ENCODE measurements at regions not wholly inside any gene's neighbourhood (a gene's known extent, or its start where the extent isn't known, plus 50 kb on each side); places are given as distances from the start of the nearest gene placed in this dataset.
"Not testable (repeated sequence)": the region's sequence is repeated elsewhere in the genome, so short reads cannot be mapped to it uniquely, and the experiment has no call there.

GRCh38 chr17:27045039-27045438, 248.9 kb upstream of the WSB1 start:
- not testable (repeated sequence) for H3K4me3 ChIP-seq (ENCODE audit: low read length); DNase-seq (ENCODE audit: low read depth, low spot score)

- no peak overlapping the region for H3K4me3 ChIP-seq (ENCODE audit: low read length)
- no peak for DNase-seq (ENCODE audit: low read depth, low spot score)
These were observed 244.7 kb upstream of the WSB1 start for GRCh38 chr17:27049104-27049784.

GRCh38 chr17:27065588-27065987, 228.3 kb upstream of the WSB1 start:
- no peak for DNase-seq (ENCODE audit: low read depth, low spot score)
- no peak overlapping the region for H3K4me3 ChIP-seq (ENCODE audit: low read length)

GRCh38 chr17:27066315-27066714, 227.6 kb upstream of the WSB1 start:
- H3K4me3 ChIP-seq (ENCODE audit: low read length), result no peak overlapping the region
- no peak for DNase-seq (ENCODE audit: low read depth, low spot score)

GRCh38 chr17:27069842-27070508, 223.9 kb upstream of the WSB1 start:
- no peak for DNase-seq (ENCODE audit: low read depth, low spot score)
- H3K4me3 ChIP-seq (ENCODE audit: low read length), result no peak overlapping the region

GRCh38 chr17:27070836-27071235, 223.1 kb upstream of the WSB1 start:
- no peak overlapping the region for H3K4me3 ChIP-seq (ENCODE audit: low read length)
- no peak for DNase-seq (ENCODE audit: low read depth, low spot score)

- no peak for DNase-seq (ENCODE audit: low read depth, low spot score)
- H3K4me3 ChIP-seq (ENCODE audit: low read length), result no peak overlapping the region
These were observed 221.0 kb upstream of the WSB1 start for GRCh38 chr17:27072885-27073284.

GRCh38 chr17:27076814-27077213, 217.1 kb upstream of the WSB1 start:
- no peak for DNase-seq (ENCODE audit: low read depth, low spot score)
- H3K4me3 ChIP-seq (ENCODE audit: low read length), result no peak overlapping the region

- no peak for DNase-seq (ENCODE audit: low read depth, low spot score)
- no peak overlapping the region for H3K4me3 ChIP-seq (ENCODE audit: low read length)
These were observed 215.6 kb upstream of the WSB1 start for GRCh38 chr17:27078296-27078695.

- H3K4me3 ChIP-seq (ENCODE audit: low read length), result no peak overlapping the region
- no peak for DNase-seq (ENCODE audit: low read depth, low spot score)
These were observed 214.3 kb upstream of the WSB1 start for GRCh38 chr17:27079660-27080059.

GRCh38 chr17:27081002-27081638, 212.8 kb upstream of the WSB1 start:
- DNase-seq (ENCODE audit: low read depth, low spot score), result no peak
- no peak overlapping the region for H3K4me3 ChIP-seq (ENCODE audit: low read length)

- DNase-seq (ENCODE audit: low read depth, low spot score), result no peak
These were observed 211.7 kb upstream of the WSB1 start for GRCh38 chr17:27082023-27082774.

GRCh38 chr17:27082775-27083154, 211.1 kb upstream of the WSB1 start:
- no peak for DNase-seq (ENCODE audit: low read depth, low spot score)
- H3K4me3 ChIP-seq (ENCODE audit: low read length), result no peak overlapping the region

More at GRCh38 chr17:27082023-27082774, 211.7 kb upstream of the WSB1 start:
- no peak overlapping the region for H3K4me3 ChIP-seq (ENCODE audit: low read length)

GRCh38 chr17:27083408-27084185, 210.3 kb upstream of the WSB1 start:
- no peak overlapping the region for H3K4me3 ChIP-seq (ENCODE audit: low read length)
- no peak for DNase-seq (ENCODE audit: low read depth, low spot score)

GRCh38 chr17:27085517-27085916, 208.4 kb upstream of the WSB1 start:
- no peak for DNase-seq (ENCODE audit: low read depth, low spot score)
- no peak overlapping the region for H3K4me3 ChIP-seq (ENCODE audit: low read length)

- no peak for DNase-seq (ENCODE audit: low read depth, low spot score)
- H3K4me3 ChIP-seq (ENCODE audit: low read length), result no peak overlapping the region
These were observed 207.4 kb upstream of the WSB1 start for GRCh38 chr17:27086526-27086925.

- no peak overlapping the region for H3K4me3 ChIP-seq (ENCODE audit: low read length)
These were observed 205.8 kb upstream of the WSB1 start for GRCh38 chr17:27087935-27088766.

GRCh38 chr17:27088767-27089078, 205.2 kb upstream of the WSB1 start:
- H3K4me3 ChIP-seq (ENCODE audit: low read length), result no peak overlapping the region
- DNase-seq (ENCODE audit: low read depth, low spot score), result no peak

More at GRCh38 chr17:27087935-27088766, 205.8 kb upstream of the WSB1 start:
- DNase-seq (ENCODE audit: low read depth, low spot score), result no peak

Data from Jurkat, Clone E6-1 (cell line).